Hepatocyte (in vitro differentiated cells): ENCODE measurements at regions not wholly inside any gene's neighbourhood (a gene's known extent, or its start where the extent isn't known, plus 50 kb on each side); places are given as distances from the start of the nearest gene placed in this dataset.
"Not testable (repeated sequence)": the region's sequence is repeated elsewhere in the genome, so short reads cannot be mapped to it uniquely, and the experiment has no call there.

Experiments used
- EZH2 ChIP-seq: fragments of 200-600 bp; sonication (generic); IDR thresholded peaks from 2 replicates; pipeline ENCODE4 v1.6.1; 2016; ENCODE audit warnings: antibody characterized with exemption, mild to moderate bottlenecking, borderline replicate concordance
- EZH2phosphoT487 ChIP-seq: fragments of 200-600 bp; sonication (generic); IDR thresholded peaks from one replicate; pipeline ENCODE4 v1.6.1; 2018; ENCODE audit warnings: antibody characterized with exemption, mild to moderate bottlenecking, low read depth, moderate library complexity; ENCODE audit not compliant: unreplicated experiment, severe bottlenecking
- TF ChIP-seq, protein P1 (sequence below): fragments of 200-600 bp; sonication (generic); IDR thresholded peaks from 2 replicates; pipeline ENCODE4 v1.5.1; 2016; ENCODE audit warnings: antibody characterized with exemption, mild to moderate bottlenecking; ENCODE audit not compliant: poor library complexity

DNA sequence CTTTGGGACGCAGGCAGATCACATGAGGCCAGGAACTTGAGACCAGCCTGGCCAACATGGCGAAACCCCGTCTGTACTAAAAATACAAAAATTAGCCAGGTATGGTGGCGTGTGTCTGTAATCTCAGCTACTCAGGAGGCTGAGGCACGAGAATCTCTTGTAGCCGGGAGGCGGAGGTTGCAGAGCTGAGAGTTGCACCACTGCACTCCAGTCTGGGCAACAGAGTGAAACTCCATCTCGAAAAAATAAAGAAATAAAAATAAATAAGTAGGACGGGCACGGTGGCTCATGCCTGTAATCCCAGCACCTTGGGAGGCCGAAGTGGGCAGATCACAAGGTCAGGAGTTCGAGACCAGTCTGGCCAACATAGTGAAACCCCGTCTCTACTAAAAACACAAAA, 58.2 kb upstream of the CACUL1 start:
- TF ChIP-seq, protein P1, sequence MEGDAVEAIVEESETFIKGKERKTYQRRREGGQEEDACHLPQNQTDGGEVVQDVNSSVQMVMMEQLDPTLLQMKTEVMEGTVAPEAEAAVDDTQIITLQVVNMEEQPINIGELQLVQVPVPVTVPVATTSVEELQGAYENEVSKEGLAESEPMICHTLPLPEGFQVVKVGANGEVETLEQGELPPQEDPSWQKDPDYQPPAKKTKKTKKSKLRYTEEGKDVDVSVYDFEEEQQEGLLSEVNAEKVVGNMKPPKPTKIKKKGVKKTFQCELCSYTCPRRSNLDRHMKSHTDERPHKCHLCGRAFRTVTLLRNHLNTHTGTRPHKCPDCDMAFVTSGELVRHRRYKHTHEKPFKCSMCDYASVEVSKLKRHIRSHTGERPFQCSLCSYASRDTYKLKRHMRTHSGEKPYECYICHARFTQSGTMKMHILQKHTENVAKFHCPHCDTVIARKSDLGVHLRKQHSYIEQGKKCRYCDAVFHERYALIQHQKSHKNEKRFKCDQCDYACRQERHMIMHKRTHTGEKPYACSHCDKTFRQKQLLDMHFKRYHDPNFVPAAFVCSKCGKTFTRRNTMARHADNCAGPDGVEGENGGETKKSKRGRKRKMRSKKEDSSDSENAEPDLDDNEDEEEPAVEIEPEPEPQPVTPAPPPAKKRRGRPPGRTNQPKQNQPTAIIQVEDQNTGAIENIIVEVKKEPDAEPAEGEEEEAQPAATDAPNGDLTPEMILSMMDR: not testable (repeated sequence)
- TF ChIP-seq EZH2phosphoT487, EZH2: not testable (repeated sequence)
